C4-2B (cell line): ENCODE measurements at regions not wholly inside any gene's neighbourhood (a gene's known extent, or its start where the extent isn't known, plus 50 kb on each side); places are given as distances from the start of the nearest gene placed in this dataset.

Experiments used
- CTCF ChIP-seq: fragments of 450-650 bp; conservative IDR thresholded peaks from 2 replicates; pipeline ENCODE4 v1.5.1; 2017; ENCODE audit warnings: mild to moderate bottlenecking
- ZFX ChIP-seq: fragments of 450-650 bp; IDR thresholded peaks from 2 replicates; pipeline ENCODE4 v1.6.1; 2017

GRCh38 chr14:85087201-85087600, 442.7 kb upstream of the FLRT2 start:
- TF ChIP-seq CTCF, result no peak
- no peak for TF ChIP-seq ZFX
